ENCODE measurements at regions not wholly inside any gene's neighbourhood (a gene's known extent, or its start where the extent isn't known, plus 50 kb on each side); places are given as distances from the start of the nearest gene placed in this dataset.

- Histone ChIP-seq H3K36me3 (no peaks in the 10 kb centered on the region), H3K27me3 (no peaks in the 10 kb centered on the region), H3K27ac (no peak overlapping the region), H3K9me3 (no peaks in the 10 kb centered on the region), H3K4me3 (no peak overlapping the region), H3K4me1 (no peaks in the 10 kb centered on the region)
- no peak for DNase-seq (ENCODE audit: low spot score in 2 of 2)
- WGBS, result 54% methylated on average over 3 of the region's 3 CpGs
- TF ChIP-seq POLR2A (IDR thresholded peaks at IDR 0.05) (no peak), EP300 (IDR thresholded peaks at IDR 0.05) (no peak), CTCF (IDR thresholded peaks at IDR 0.05) (no peak), POLR2AphosphoS5 (IDR thresholded peaks at IDR 0.05) (no peak)
Measured at GRCh38 chr2:195414537-195415100, 242.4 kb upstream of the SLC39A10 start.

DNA sequence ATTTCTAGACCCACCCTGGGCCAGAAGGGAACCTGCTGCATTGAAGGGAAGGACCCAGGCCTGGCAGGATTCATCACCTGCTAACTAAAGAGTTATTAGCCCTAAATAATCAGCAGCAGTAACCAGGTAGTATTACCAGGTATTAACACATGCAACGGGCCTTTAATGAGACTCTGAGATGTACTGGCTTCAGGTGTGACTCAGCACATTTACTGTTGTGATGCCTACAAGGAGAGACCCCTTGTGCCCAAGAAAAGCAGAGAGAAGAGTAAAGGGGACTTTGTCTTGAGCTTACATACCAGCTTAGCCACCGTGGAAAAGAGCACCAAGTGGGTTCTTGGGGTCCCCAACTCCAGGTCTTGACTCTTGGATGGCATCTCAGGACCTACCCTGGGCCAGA is 243.1 kb upstream of the SLC39A10 start:
- Histone ChIP-seq H3K36me3 (no peaks in the 10 kb centered on the region), H3K9me3 (no peaks in the 10 kb centered on the region), H3K27ac (no peak overlapping the region), H3K4me1 (no peaks in the 10 kb centered on the region), H3K27me3 (no peaks in the 10 kb centered on the region), H3K4me3 (no peak overlapping the region)
- 91% methylated on average over 2 of the region's 2 CpGs for WGBS
- TF ChIP-seq POLR2AphosphoS5 (IDR thresholded peaks at IDR 0.05) (no peak), POLR2A (IDR thresholded peaks at IDR 0.05) (no peak), CTCF (IDR thresholded peaks at IDR 0.05) (no peak), EP300 (IDR thresholded peaks at IDR 0.05) (no peak)
- no peak for DNase-seq (ENCODE audit: low spot score in 2 of 2)

- WGBS, result 77% methylated on average over 8 of the region's 8 CpGs
- no peaks in the 10 kb centered on the region for H3K27me3 ChIP-seq
- H3K36me3 ChIP-seq, result no peaks in the 10 kb centered on the region
- H3K4me3 ChIP-seq, result no peak overlapping the region
- H3K9me3 ChIP-seq, result no peaks in the 10 kb centered on the region
- no peak overlapping the region for H3K27ac ChIP-seq
- no peak for TF ChIP-seq POLR2AphosphoS5 (IDR thresholded peaks at IDR 0.05)
- TF ChIP-seq EP300 (IDR thresholded peaks at IDR 0.05), result no peak
- TF ChIP-seq CTCF (IDR thresholded peaks at IDR 0.05), result no peak
- no peak for TF ChIP-seq POLR2A (IDR thresholded peaks at IDR 0.05)
- no peak for DNase-seq (ENCODE audit: low spot score in 2 of 2)
- H3K4me1 ChIP-seq, result no peaks in the 10 kb centered on the region
Measured at GRCh38 chr2:195413422-195413821, 243.6 kb upstream of the SLC39A10 start.

DNA sequence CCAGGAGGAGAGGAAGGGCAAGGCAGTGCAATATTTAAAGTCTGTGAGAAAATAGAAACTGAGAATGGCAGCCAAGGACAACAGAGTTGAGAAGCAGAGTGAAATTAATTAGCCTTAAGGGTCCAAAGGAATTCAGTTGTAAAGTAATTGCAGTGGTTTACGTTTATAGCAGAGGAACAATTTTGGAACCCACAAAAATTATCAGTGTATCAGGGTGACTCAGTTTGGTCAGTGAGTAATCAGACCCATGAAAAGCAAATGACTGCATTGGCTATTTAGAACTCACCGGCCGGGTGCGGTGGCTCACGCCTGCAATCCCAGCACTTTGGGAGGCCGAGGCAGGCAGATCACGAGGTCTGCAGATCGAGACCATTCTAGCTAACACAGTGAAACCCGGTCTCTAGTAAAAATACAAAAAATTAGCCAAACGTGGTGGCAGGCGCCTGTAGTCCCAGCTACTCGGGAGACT is 245.8 kb upstream of the SLC39A10 start:
- no peak for TF ChIP-seq CTCF (IDR thresholded peaks at IDR 0.05)
- TF ChIP-seq POLR2A (IDR thresholded peaks at IDR 0.05), result no peak
- no peak for TF ChIP-seq POLR2AphosphoS5 (IDR thresholded peaks at IDR 0.05)
- TF ChIP-seq EP300 (IDR thresholded peaks at IDR 0.05), result no peak
- Histone ChIP-seq H3K36me3 (no peaks in the 10 kb centered on the region), H3K9me3 (no peaks in the 10 kb centered on the region), H3K4me1 (no peaks in the 10 kb centered on the region), H3K27ac (no peak overlapping the region), H3K4me3 (no peak overlapping the region), H3K27me3 (no peaks in the 10 kb centered on the region)
- 88% methylated on average over 12 of the region's 12 CpGs for WGBS
- no peak for DNase-seq (ENCODE audit: low spot score in 2 of 2)

DNA sequence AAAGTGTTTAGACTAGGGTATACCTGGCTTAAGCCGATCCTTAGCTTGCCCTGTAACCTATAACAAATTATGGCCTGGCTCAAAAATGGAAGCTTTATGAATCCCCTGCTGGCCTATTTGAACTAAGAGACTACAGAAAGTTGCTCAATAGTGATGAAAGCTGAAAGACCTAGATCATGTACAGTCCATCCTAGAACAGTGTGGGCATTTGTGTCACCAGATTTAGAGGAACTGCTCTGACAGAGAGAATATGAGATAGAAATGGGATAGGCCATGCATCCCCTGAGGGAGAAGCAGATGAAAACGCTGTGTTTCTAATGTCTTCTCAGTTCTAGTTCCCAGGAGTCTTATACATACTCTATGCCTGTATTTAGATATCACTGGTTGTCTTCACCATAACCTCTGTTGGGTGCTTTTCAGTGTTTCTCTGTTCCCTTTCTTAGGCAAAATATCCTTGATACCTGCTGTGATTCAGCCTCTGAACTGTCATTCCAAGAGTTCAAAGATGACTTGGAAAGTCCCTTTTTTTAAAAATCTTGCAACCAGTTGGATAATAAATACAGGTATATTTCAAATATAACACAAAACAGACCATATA is 246.9 kb upstream of the SLC39A10 start:
- Histone ChIP-seq H3K27ac (no peak overlapping the region), H3K9me3 (no peaks in the 10 kb centered on the region), H3K4me1 (no peaks in the 10 kb centered on the region), H3K36me3 (no peaks in the 10 kb centered on the region), H3K27me3 (no peaks in the 10 kb centered on the region), H3K4me3 (no peak overlapping the region)
- 56% methylated on average over 2 of the region's 2 CpGs for WGBS
- DNase-seq (ENCODE audit: low spot score in 2 of 2), result no peak
- TF ChIP-seq EP300 (IDR thresholded peaks at IDR 0.05) (no peak), CTCF (IDR thresholded peaks at IDR 0.05) (no peak), POLR2AphosphoS5 (IDR thresholded peaks at IDR 0.05) (no peak), POLR2A (IDR thresholded peaks at IDR 0.05) (no peak)

Data from suprapubic skin (tissue), 4 donors.